ENCODE measurements at regions not wholly inside any gene's neighbourhood (a gene's known extent, or its start where the extent isn't known, plus 50 kb on each side); places are given as distances from the start of the nearest gene placed in this dataset.

DNA sequence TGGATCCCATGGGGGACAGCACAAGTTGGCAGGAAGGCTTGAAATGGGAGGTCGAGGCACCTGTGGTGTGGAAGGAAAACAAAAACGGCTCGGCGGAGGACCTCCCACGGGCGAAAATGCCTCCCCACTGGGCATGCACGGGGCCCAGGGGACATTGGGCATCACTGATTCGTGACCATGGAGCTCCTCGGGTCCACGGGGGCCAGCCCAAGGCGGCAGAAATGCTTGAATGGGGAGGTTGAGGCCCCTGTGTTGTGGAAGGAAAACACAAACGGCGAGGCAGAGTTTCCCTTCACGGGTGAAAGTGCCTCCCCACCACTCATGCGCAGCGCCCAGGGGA lies 376.0 kb downstream of the ALG10 start:
- TF ChIP-seq, protein P1, sequence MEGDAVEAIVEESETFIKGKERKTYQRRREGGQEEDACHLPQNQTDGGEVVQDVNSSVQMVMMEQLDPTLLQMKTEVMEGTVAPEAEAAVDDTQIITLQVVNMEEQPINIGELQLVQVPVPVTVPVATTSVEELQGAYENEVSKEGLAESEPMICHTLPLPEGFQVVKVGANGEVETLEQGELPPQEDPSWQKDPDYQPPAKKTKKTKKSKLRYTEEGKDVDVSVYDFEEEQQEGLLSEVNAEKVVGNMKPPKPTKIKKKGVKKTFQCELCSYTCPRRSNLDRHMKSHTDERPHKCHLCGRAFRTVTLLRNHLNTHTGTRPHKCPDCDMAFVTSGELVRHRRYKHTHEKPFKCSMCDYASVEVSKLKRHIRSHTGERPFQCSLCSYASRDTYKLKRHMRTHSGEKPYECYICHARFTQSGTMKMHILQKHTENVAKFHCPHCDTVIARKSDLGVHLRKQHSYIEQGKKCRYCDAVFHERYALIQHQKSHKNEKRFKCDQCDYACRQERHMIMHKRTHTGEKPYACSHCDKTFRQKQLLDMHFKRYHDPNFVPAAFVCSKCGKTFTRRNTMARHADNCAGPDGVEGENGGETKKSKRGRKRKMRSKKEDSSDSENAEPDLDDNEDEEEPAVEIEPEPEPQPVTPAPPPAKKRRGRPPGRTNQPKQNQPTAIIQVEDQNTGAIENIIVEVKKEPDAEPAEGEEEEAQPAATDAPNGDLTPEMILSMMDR (conservative IDR thresholded peaks at IDR 0.05 in 1 of 2, IDR thresholded peaks at IDR 0.05 in 1 of 2; ENCODE audit: low read depth in 1 of 2, low read length in 2 of 2): no peak
- TF ChIP-seq EZH2 (IDR thresholded peaks at IDR 0.05; ENCODE audit: low read length, missing control alignments): no peak

Measured in fibroblast of lung (primary cell).